Mesothelial cell of epicardium (in vitro differentiated cells): ENCODE measurements at regions not wholly inside any gene's neighbourhood (a gene's known extent, or its start where the extent isn't known, plus 50 kb on each side); places are given as distances from the start of the nearest gene placed in this dataset.

Source experiments
- DNase-seq, 2 experiments: peaks; one replicate each; pipeline ENCODE4 v3.0.0; 2021; ENCODE audit warnings: low spot score in 2 of 2; ENCODE audit not compliant: unreplicated experiment in 2 of 2
- H3K27ac Mint-ChIP-seq: 2 replicates; pipeline ENCODE4 v1.8.0; 2021; ENCODE audit warnings: mixed read lengths
- H3K27me3 Mint-ChIP-seq: 2 replicates; pipeline ENCODE4 v1.8.0; 2021; ENCODE audit warnings: low read depth, mixed read lengths
- H3K36me3 Mint-ChIP-seq: 2 replicates; pipeline ENCODE4 v1.8.0; 2021; ENCODE audit warnings: mixed read lengths
- H3K4me1 Mint-ChIP-seq: 2 replicates; pipeline ENCODE4 v1.8.0; 2021; ENCODE audit warnings: mixed read lengths
- H3K4me3 Mint-ChIP-seq: 2 replicates; pipeline ENCODE4 v1.8.0; 2021; ENCODE audit warnings: mild to moderate bottlenecking, moderate library complexity, mixed read lengths
- H3K9me3 Mint-ChIP-seq: 2 replicates; pipeline ENCODE4 v1.8.0; 2021; ENCODE audit warnings: mixed read lengths
- CTCF ChIP-seq: fragments of 200-600 bp; sonication (generic); IDR thresholded peaks from one replicate; pipeline ENCODE4 v1.5.0; 2021; ENCODE audit warnings: antibody characterized with exemption; ENCODE audit not compliant: unreplicated experiment

DNA sequence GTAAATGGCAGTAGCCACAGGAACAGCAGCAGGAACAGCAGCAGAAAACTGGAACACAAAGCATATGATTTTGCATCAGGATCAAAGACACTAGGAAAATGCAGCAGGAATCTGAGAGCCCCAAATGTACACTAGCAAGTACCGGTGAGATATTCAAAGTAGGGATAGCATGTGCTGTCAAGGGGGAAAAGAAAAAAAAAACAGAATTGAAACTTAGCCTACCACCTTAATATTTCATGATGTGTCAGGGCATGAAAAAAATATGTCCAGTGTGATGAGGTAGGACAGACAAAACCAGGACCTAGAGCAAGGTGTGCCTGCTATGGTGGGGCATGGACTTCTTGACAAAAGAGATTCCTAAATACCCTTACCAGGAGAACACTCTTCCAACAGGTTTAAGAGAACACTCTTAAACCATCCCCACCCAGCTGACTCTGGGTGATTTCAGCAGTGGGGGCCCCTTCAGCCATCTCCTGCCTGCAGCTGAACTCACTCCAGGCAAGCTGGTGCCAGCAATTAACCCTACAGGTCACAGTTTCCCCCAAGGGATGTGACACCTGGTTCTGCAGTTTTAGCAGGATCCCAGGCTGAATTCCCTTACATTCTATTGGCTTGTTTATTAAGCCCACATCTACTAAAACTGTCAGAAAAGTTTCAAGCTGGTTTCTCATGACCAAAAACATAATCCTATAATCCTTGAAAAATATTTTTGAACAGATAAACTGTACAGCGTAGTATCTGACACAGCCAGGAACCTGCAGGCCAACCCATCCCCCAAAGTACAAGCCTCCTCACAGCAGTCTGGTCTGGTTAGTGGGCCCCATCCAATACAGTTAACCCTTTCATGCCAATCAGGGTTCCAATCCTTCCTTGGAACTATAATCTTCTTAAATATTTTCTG lies 62.9 kb upstream of the FMR1 start:
- peaks cover under 1% of the 10 kb centered on the region for H3K36me3 Mint-ChIP-seq
- H3K27me3 Mint-ChIP-seq, result no peaks in the 10 kb centered on the region
- peaks cover 30% of the 10 kb centered on the region for H3K9me3 Mint-ChIP-seq
- peaks cover 33% of the 10 kb centered on the region for H3K4me1 Mint-ChIP-seq
- TF ChIP-seq CTCF, result no peak
- peak overlapping the region; percentile 89 for H3K27ac Mint-ChIP-seq
- H3K4me3 Mint-ChIP-seq, result no peak overlapping the region
- no peak for DNase-seq

GRCh38 chrX:147850875-147851274 lies 60.8 kb upstream of the FMR1 start:
- H3K9me3 Mint-ChIP-seq, result peaks cover 28% of the 10 kb centered on the region
- no peak overlapping the region for H3K4me3 Mint-ChIP-seq
- no peak for TF ChIP-seq CTCF
- no peaks in the 10 kb centered on the region for H3K27me3 Mint-ChIP-seq
- H3K36me3 Mint-ChIP-seq, result no peaks in the 10 kb centered on the region
- H3K27ac Mint-ChIP-seq, result no peak overlapping the region
- peaks cover 33% of the 10 kb centered on the region for H3K4me1 Mint-ChIP-seq
- DNase-seq, result no peak

GRCh38 chrX:147853701-147854100 lies 58.0 kb upstream of the FMR1 start:
- Mint-ChIP-seq H3K9me3 (peaks cover 47% of the 10 kb centered on the region), H3K27me3 (no peaks in the 10 kb centered on the region), H3K4me1 (peaks cover 13% of the 10 kb centered on the region), H3K4me3 (no peak overlapping the region), H3K27ac (no peak overlapping the region), H3K36me3 (no peaks in the 10 kb centered on the region)
- DNase-seq, result no peak
- TF ChIP-seq CTCF, result no peak

DNA sequence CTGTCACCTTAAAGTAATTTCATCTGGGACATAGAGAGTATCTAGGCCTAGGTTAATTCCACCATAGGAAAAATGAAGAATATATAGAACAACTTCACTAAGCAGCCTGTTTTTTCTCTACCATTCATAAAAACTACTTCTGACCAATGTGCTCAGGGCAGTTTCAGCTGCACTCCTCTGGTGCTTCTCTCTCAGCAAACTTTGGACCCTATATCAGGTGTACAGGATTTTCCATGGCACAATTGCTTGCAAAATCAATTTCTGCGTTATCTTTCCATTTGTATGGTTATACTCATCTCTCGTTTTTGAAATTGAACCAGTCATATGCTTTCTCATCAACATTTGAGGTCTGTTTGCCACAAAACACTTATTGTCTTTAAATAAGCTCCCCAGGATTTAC lies 52.1 kb upstream of the FMR1 start:
- no peak overlapping the region for H3K27ac Mint-ChIP-seq
- no peaks in the 10 kb centered on the region for H3K4me1 Mint-ChIP-seq
- H3K36me3 Mint-ChIP-seq, result no peaks in the 10 kb centered on the region
- DNase-seq, result no peak
- H3K9me3 Mint-ChIP-seq, result peaks cover 31% of the 10 kb centered on the region
- no peak for TF ChIP-seq CTCF
- no peaks in the 10 kb centered on the region for H3K27me3 Mint-ChIP-seq
- H3K4me3 Mint-ChIP-seq, result no peak overlapping the region
